ENCODE measurements at regions not wholly inside any gene's neighbourhood (a gene's known extent, or its start where the extent isn't known, plus 50 kb on each side); places are given as distances from the start of the nearest gene placed in this dataset.
"Not testable (repeated sequence)": the region's sequence is repeated elsewhere in the genome, so short reads cannot be mapped to it uniquely, and the experiment has no call there.

GRCh38 chr5:36739751-36740221 lies 133.4 kb downstream of the SLC1A3 start:
- DNase-seq, result peak; percentile 26

- DNase-seq, result no peak
Measured at GRCh38 chr5:36740259-36740898, 134.0 kb downstream of the SLC1A3 start.

GRCh38 chr5:36741128-36741527 lies 134.7 kb downstream of the SLC1A3 start:
- DNase-seq, result no peak

GRCh38 chr5:36743891-36744772 lies 132.4 kb upstream of the NIPBL start:
- DNase-seq, result no peak

GRCh38 chr5:36744773-36745589 lies 131.6 kb upstream of the NIPBL start:
- no peak for DNase-seq

- not testable (repeated sequence) for DNase-seq
Measured at GRCh38 chr5:36747794-36748193, 128.8 kb upstream of the NIPBL start.

- DNase-seq, result no peak
Measured at GRCh38 chr5:36751886-36752285, 124.7 kb upstream of the NIPBL start.

GRCh38 chr5:36755342-36755741 lies 121.2 kb upstream of the NIPBL start:
- DNase-seq, result no peak

- no peak for DNase-seq
Measured at GRCh38 chr5:36755920-36756488, 120.6 kb upstream of the NIPBL start.

- no peak for DNase-seq
Measured at GRCh38 chr5:36756848-36757247, 119.7 kb upstream of the NIPBL start.

GRCh38 chr5:36759117-36759516 lies 117.5 kb upstream of the NIPBL start:
- DNase-seq, result no peak

GRCh38 chr5:36763454-36763853 lies 113.1 kb upstream of the NIPBL start:
- DNase-seq, result no peak

- DNase-seq, result no peak
Measured at GRCh38 chr5:36765876-36766275, 110.7 kb upstream of the NIPBL start.

GRCh38 chr5:36766981-36767380 lies 109.6 kb upstream of the NIPBL start:
- DNase-seq, result no peak

- DNase-seq, result no peak
Measured at GRCh38 chr5:36768450-36768849, 108.1 kb upstream of the NIPBL start.

GRCh38 chr5:36769129-36769770 lies 107.3 kb upstream of the NIPBL start:
- no peak for DNase-seq

GRCh38 chr5:36770125-36770524 lies 106.4 kb upstream of the NIPBL start:
- no peak for DNase-seq

GRCh38 chr5:36772276-36773140 lies 104.1 kb upstream of the NIPBL start:
- no peak for DNase-seq

- no peak for DNase-seq
Measured at GRCh38 chr5:36777105-36777757, 99.3 kb upstream of the NIPBL start.

GRCh38 chr5:36778336-36778735 lies 98.2 kb upstream of the NIPBL start:
- DNase-seq, result no peak

- DNase-seq, result not testable (repeated sequence)
Measured at GRCh38 chr5:36782612-36783011, 94.0 kb upstream of the NIPBL start.

All from activated effector memory CD4-positive, alpha-beta T cell treated with Interleukin-2 at 50 U/mL for 16 hours (primary cell).